Neural progenitor cell (in vitro differentiated cells): ENCODE measurements at regions not wholly inside any gene's neighbourhood (a gene's known extent, or its start where the extent isn't known, plus 50 kb on each side); places are given as distances from the start of the nearest gene placed in this dataset.
A peak's percentile ranks its signal among the peaks of the same experiment; 100 is the strongest.

ENCODE experiments used
- DNase-seq: peaks from one replicate; pipeline ENCODE4 v3.0.0-alpha.2; 2016; ENCODE audit warnings: low spot score
- H2AFZ ChIP-seq: fragments of 200-600 bp; sonication (generic); replicated peaks from 2 replicates; pipeline ENCODE4 v1.6.1; 2016; ENCODE audit warnings: antibody characterized with exemption
- H3F3A ChIP-seq: fragments of 200-600 bp; sonication (generic); 2 replicates; pipeline ENCODE4 v1.6.1; 2016; ENCODE audit warnings: antibody characterized with exemption, low read depth
- H3K27ac ChIP-seq: fragments of 200-600 bp; sonication (generic); 2 replicates; pipeline ENCODE4 v1.5.1; 2016; ENCODE audit warnings: mild to moderate bottlenecking
- H3K27me3 ChIP-seq: fragments of 200-600 bp; sonication (generic); 2 replicates; pipeline ENCODE4 v1.6.1; 2016; ENCODE audit warnings: mild to moderate bottlenecking, moderate library complexity
- H3K36me3 ChIP-seq: fragments of 200-600 bp; sonication (generic); 2 replicates; pipeline ENCODE4 v1.5.1; 2016
- H3K4me1 ChIP-seq: fragments of 200-600 bp; sonication (generic); 2 replicates; pipeline ENCODE4 v1.6.1; 2016; ENCODE audit warnings: mixed run types
- H3K4me2 ChIP-seq: fragments of 200-600 bp; sonication (generic); 2 replicates; pipeline ENCODE4 v1.6.1; 2016
- H3K4me3 ChIP-seq: fragments of 200-600 bp; sonication (generic); 2 replicates; pipeline ENCODE4 v1.5.1; 2016
- H3K79me2 ChIP-seq: fragments of 200-600 bp; sonication (generic); 2 replicates; pipeline ENCODE4 v1.6.1; 2016; ENCODE audit warnings: low read depth
- H3K9ac ChIP-seq: fragments of 200-600 bp; sonication (generic); 2 replicates; pipeline ENCODE4 v1.6.1; 2016
- H3K9me3 ChIP-seq: fragments of 200-600 bp; sonication (generic); 2 replicates; pipeline ENCODE4 v1.5.1; 2016; ENCODE audit warnings: low read depth
- H4K20me1 ChIP-seq: fragments of 200-600 bp; sonication (generic); 2 replicates; pipeline ENCODE4 v1.6.1; 2016; ENCODE audit warnings: low read depth
- H3K27ac Mint-ChIP-seq: 3 replicates; pipeline ENCODE4 v1.8.0; 2021; ENCODE audit warnings: mixed read lengths
- H3K27me3 Mint-ChIP-seq: 2 replicates; pipeline ENCODE4 v1.8.0; 2022; ENCODE audit warnings: low read depth, mild to moderate bottlenecking, inconsistent platforms, moderate library complexity, mixed read lengths; ENCODE audit not compliant: insufficient read depth
- H3K36me3 Mint-ChIP-seq: 3 replicates; pipeline ENCODE4 v1.8.0; 2021; ENCODE audit warnings: mixed read lengths
- H3K4me1 Mint-ChIP-seq: 3 replicates; pipeline ENCODE4 v1.8.0; 2021; ENCODE audit warnings: mixed read lengths
- H3K4me3 Mint-ChIP-seq: 3 replicates; pipeline ENCODE4 v1.8.0; 2021; ENCODE audit warnings: mild to moderate bottlenecking, moderate library complexity, mixed read lengths
- H3K9me3 Mint-ChIP-seq: 3 replicates; pipeline ENCODE4 v1.8.0; 2020; ENCODE audit warnings: mixed read lengths
- EZH2 ChIP-seq: fragments of 200-600 bp; sonication (generic); IDR thresholded peaks from 2 replicates; pipeline ENCODE4 v1.6.1; 2017; ENCODE audit warnings: antibody characterized with exemption, mild to moderate bottlenecking, moderate library complexity
- EZH2phosphoT487 ChIP-seq: fragments of 200-600 bp; sonication (generic); IDR thresholded peaks from 2 replicates; pipeline ENCODE4 v1.6.1; 2017; ENCODE audit warnings: antibody characterized with exemption
- TF ChIP-seq, protein P1 (sequence below): fragments of 200-600 bp; sonication (generic); IDR thresholded peaks from 2 replicates; pipeline ENCODE4 v1.5.1; 2017; ENCODE audit warnings: antibody characterized with exemption, mild to moderate bottlenecking

DNA sequence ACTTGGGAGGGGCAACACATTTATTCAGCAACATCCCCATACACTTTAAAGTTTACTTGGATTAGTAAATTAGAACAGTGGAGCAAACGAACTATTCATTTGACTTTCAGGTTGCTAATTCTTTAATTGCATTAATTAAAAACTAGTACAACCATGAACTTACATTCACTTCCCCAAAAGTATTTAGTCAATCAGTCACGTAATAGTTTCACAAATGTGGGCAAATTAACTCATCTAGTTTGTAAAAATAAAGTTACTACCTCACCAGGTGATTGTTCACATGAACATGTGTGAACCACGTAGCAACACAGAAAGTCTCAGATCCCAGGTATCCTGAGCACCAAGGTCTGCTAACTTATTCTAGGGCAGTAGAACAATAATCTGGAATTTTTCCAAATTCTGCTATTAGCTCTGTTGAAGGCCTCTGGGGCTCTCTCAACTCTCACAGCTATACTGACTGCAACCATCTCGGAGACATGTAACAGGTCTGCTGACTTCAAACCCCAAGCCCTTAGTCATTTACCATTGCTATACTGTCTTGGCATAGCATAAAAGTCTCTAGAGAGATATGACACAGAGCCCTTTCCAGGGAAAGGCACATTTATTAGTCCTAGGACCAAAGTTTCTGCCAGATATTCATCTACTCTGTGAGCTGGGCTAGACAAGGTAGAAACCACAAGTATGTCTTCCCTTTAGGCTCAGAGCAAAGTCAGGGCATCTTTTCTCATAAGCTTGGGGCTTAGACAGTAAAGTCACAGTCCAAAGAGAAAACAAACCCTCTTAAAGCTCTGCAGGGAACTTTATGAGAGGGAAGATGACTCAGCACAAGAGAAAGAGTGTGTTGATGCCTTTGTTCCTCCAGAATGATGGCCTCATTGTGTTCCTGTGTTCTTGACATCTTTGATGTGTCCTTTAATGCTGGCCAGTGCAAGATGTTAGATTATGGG, 50.9 kb upstream of the CCDC28A start:
- TF ChIP-seq EZH2phosphoT487 (no peak), EZH2 (no peak)
- TF ChIP-seq, protein P1, sequence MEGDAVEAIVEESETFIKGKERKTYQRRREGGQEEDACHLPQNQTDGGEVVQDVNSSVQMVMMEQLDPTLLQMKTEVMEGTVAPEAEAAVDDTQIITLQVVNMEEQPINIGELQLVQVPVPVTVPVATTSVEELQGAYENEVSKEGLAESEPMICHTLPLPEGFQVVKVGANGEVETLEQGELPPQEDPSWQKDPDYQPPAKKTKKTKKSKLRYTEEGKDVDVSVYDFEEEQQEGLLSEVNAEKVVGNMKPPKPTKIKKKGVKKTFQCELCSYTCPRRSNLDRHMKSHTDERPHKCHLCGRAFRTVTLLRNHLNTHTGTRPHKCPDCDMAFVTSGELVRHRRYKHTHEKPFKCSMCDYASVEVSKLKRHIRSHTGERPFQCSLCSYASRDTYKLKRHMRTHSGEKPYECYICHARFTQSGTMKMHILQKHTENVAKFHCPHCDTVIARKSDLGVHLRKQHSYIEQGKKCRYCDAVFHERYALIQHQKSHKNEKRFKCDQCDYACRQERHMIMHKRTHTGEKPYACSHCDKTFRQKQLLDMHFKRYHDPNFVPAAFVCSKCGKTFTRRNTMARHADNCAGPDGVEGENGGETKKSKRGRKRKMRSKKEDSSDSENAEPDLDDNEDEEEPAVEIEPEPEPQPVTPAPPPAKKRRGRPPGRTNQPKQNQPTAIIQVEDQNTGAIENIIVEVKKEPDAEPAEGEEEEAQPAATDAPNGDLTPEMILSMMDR: no peak
- Histone ChIP-seq H3K4me1 (no peaks in the 10 kb centered on the region), H4K20me1 (no peaks in the 10 kb centered on the region), H3K4me3 (no peak overlapping the region), H3K27me3 (no peaks in the 10 kb centered on the region), H3F3A (no peaks in the 10 kb centered on the region), H3K36me3 (no peaks in the 10 kb centered on the region), H3K27ac (no peak overlapping the region), H2AFZ (no peak overlapping the region), H3K79me2 (no peaks in the 10 kb centered on the region), H3K9ac (no peak overlapping the region), H3K4me2 (no peak overlapping the region), H3K9me3 (no peaks in the 10 kb centered on the region)
- Mint-ChIP-seq H3K36me3 (no peaks in the 10 kb centered on the region), H3K9me3 (no peaks in the 10 kb centered on the region), H3K4me1 (no peaks in the 10 kb centered on the region), H3K27ac (no peak overlapping the region), H3K27me3 (no peaks in the 10 kb centered on the region), H3K4me3 (no peak overlapping the region)
- DNase-seq: peak; percentile 3
